Middle frontal gyrus (tissue), 1 donor: ENCODE measurements at regions not wholly inside any gene's neighbourhood (a gene's known extent, or its start where the extent isn't known, plus 50 kb on each side); places are given as distances from the start of the nearest gene placed in this dataset.

Source experiments
- DNase-seq: peaks from one replicate; pipeline ENCODE4 v3.0.0-alpha.2; 2015; ENCODE audit warnings: low spot score; ENCODE audit errors: extremely low spot score

DNA sequence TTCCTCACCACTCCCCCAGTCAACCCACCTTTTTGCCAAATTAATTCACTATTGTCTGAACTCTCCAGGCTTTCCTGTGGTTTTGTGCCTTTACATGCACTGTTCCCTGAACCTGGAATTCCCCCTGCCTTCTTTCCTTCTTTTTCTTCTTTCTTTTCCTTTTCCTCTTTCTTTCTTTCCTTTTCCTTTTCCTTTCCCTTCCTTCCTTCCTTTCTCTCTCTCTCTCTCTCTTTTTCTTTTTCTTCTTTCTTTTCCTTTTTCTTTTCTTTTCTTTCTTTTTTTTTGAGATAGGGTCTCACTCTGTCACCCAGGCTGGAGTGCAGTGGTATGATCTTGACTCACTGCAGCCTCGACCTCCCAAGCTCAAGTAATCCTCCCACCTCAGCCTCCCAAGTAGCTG lies 56.6 kb upstream of the CDC42BPA start:
- DNase-seq, result no peak

DNA sequence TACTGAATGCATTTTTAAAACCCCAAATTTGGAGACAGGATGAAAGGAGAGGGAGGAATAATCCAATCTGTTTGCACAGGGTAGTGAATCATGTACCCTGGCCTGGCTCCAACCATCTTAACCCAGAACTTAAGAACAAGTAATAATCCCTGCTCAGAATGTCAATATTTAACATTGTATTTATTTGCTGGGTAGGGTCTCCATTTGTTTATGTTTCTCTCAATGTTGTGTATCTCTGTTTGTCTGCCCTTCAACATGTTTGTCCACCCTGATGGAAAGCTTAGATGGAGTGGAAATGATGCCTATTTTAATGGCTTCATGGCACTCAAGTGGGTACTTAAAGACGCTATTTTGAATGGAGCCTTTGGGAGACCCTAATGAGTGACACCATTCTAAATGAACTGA lies 54.4 kb upstream of the CDC42BPA start:
- DNase-seq, result no peak

DNA sequence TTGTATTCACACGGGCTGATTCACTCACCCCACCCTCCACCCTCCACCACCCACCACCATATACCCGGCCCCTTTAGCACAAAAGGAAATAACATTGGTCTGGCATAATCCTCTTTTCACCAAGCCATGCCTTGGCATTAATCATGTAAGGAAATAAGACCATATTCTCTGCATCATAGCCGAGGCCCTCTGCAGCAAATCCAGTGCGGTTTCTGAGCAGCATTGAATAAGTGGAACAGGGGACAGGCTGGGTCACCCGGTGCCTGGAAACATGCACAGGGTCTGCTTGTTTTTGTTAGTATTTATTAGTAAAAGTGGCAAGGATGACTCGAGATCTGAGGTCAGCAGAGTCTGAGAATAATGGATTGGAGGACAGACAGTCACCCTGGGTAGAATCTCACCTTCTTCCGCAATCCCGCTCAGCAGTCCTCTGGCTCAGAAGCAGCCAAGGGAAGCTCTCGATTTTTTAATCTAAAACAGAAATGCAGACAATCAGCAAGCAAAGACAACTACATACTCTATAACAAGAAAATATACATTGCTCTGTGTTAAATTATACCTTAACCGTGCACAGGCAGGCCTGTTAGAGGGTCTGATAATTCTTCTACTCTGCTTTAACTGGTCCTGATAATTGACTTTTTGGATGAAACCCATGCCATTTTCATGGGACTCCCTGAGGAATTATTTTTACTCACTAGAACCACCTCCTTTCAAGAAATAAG lies 52.4 kb upstream of the CDC42BPA start:
- no peak for DNase-seq

DNA sequence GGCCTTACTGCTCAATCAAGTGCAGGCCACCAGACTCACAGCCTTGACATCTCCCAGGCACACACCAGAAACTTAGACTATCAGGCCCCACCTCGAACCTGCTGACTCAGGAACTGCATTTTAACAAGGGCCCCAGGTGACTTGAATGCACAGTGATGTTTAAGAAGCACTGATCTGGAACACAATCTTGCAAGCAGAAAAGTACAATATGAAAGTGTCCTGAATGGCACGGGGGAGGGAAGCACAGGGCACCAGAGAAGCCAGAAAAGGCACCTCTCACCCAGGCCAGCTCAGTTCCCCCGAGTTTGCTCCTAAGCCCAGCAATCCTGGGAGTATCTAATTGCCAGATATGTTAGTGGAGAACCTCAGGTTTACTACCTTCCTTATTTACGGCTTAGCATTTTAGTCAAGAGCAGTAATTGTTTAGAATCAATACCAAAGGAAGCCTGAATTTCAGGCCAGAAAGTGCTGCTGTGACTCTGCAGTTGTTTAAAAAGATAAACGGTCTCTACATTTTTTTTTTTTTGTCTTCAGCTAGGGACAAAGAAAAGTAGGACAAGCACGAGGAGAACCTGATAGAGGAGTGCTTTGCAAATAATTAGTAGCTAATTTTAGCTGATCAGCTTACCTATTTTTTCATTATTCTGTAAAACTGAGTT lies 50.9 kb upstream of the CDC42BPA start:
- no peak for DNase-seq
